ENCODE measurements at regions not wholly inside any gene's neighbourhood (a gene's known extent, or its start where the extent isn't known, plus 50 kb on each side); places are given as distances from the start of the nearest gene placed in this dataset.

DNA sequence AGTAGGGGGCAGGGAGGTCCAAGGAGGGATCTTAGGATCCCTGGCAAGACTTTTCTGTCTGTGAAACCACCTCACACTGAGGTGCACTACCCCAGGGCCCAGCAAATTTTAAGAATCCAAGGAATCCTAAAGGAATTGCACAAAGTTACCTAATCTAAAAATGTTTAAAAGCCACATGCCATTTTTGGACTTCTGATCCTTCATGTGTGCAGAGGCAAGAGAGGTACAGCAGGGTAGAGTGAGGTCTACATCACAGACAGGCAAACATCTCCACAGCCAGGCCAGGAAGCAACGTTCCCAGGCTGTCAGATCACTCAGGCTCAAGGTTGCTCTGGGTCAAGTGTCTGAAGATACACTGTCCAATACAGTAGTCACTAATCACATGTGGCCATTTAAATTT lies 324.6 kb upstream of the DUSP10 start:
- TF ChIP-seq, protein P1, sequence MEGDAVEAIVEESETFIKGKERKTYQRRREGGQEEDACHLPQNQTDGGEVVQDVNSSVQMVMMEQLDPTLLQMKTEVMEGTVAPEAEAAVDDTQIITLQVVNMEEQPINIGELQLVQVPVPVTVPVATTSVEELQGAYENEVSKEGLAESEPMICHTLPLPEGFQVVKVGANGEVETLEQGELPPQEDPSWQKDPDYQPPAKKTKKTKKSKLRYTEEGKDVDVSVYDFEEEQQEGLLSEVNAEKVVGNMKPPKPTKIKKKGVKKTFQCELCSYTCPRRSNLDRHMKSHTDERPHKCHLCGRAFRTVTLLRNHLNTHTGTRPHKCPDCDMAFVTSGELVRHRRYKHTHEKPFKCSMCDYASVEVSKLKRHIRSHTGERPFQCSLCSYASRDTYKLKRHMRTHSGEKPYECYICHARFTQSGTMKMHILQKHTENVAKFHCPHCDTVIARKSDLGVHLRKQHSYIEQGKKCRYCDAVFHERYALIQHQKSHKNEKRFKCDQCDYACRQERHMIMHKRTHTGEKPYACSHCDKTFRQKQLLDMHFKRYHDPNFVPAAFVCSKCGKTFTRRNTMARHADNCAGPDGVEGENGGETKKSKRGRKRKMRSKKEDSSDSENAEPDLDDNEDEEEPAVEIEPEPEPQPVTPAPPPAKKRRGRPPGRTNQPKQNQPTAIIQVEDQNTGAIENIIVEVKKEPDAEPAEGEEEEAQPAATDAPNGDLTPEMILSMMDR (IDR thresholded peaks at IDR 0.05): no peak
- no peak for TF ChIP-seq POLR2A (IDR thresholded peaks at IDR 0.05)
